ENCODE measurements at regions not wholly inside any gene's neighbourhood (a gene's known extent, or its start where the extent isn't known, plus 50 kb on each side); places are given as distances from the start of the nearest gene placed in this dataset.

DNA sequence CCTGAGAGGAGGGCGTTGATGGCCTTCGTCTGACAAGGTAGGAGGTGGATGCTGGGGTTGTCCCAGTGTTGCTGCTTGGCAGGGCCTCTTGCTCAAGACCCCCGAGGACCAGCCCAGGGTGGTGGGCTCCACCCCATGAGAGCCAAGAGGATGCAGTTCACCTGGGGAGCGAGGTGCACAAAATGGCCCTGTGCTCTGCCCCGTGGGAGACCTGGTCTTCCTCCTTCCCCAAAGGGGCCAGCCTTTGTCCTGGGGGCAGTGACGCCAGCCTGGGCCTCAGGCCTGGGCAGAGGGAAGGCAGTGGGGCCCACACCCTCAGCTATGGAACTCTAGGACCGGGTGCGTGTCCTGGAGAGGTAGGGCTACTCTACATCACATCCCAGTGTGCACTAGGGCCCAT is 1233.3 kb downstream of the TBC1D22A start:
- H3K27me3 ChIP-seq (ENCODE audit: control insufficient read depth in 1 of 2, insufficient read depth in 2 of 2, low read length in 2 of 2) = peaks cover 2 to 24% of the 10 kb centered on the region in 2 experiments; a peak in 3 of 5 replicates
- 24% methylated on average over 3 of the region's 8 CpGs for WGBS (ENCODE audit: low lambda C conversion rate)
- H3K79me2 ChIP-seq (ENCODE audit: insufficient read depth, low read length) = no peaks in the 10 kb centered on the region
- H3K36me3 ChIP-seq (replicated peaks in 1 of 2; ENCODE audit: control insufficient read depth in 1 of 2, insufficient read depth in 2 of 2, low read length in 2 of 2) = no peaks in the 10 kb centered on the region
- H3K9me3 ChIP-seq (ENCODE audit: low read length) = no peaks in the 10 kb centered on the region
- POLR2A ChIA-PET = no interaction called here
- H3K4me1 ChIP-seq (ENCODE audit: insufficient read depth, low read length) = no peaks in the 10 kb centered on the region
- in situ Hi-C loops (cut with HindIII; ENCODE audit: extremely low pct_ligation_motif_present, low pct_unique_long_range_greater_than_20kb) (no loop called here), intact Hi-C loops (cut with micrococcal nuclease; ENCODE audit: unreplicated experiment) (no loop called here)
- H3K9ac ChIP-seq (ENCODE audit: insufficient read depth, low read depth, low read length) = no peak overlapping the region
- no peak for ATAC-seq
- no peaks in the 10 kb centered on the region for H4K20me1 ChIP-seq (ENCODE audit: insufficient read depth, low read length)
- no peak overlapping the region for H2AFZ ChIP-seq (ENCODE audit: low read length)
- BruUV-seq (replicated peaks) = no TSS peak
- no peak overlapping the region for H3K4me2 ChIP-seq (ENCODE audit: low read depth, low read length)
- no peak overlapping the region for H3K27ac ChIP-seq (ENCODE audit: extremely low read length, insufficient read depth, low read length)
- DNase-seq (ENCODE audit: low spot score) = no peak
- H3K4me3 ChIP-seq (replicated peaks in 1 of 3; ENCODE audit: insufficient read depth in 1 of 3, low read depth in 2 of 3, low read length in 3 of 3) = no peak overlapping the region
- FAIRE-seq = no peak
- CTCF ChIA-PET (ENCODE audit: low intra/inter-chr PET ratio, low total read pairs) = no interaction called here
- TF ChIP-seq SRF (IDR thresholded peaks at IDR 0.05; ENCODE audit: low read depth, low read length) (no peak), PATZ1 (CRISPR knock-in tag; IDR thresholded peaks at IDR 0.05) (no peak), SP2 (CRISPR knock-in tag; IDR thresholded peaks at IDR 0.05) (no peak), GATA4 (IDR thresholded peaks at IDR 0.05; ENCODE audit: borderline replicate concordance, low read depth) (no peak), GATAD1 (CRISPR knock-in tag; IDR thresholded peaks at IDR 0.05) (no peak), ZNF350 (CRISPR knock-in tag; IDR thresholded peaks at IDR 0.05; ENCODE audit: borderline replicate concordance, low read depth) (no peak), GABPA (IDR thresholded peaks at IDR 0.05; ENCODE audit: low read depth, low read length) (no peak), GABPA (CRISPR knock-in tag; IDR thresholded peaks at IDR 0.05; ENCODE audit: low read depth) (no peak), KLF16 (CRISPR knock-in tag; IDR thresholded peaks at IDR 0.05) (no peak), XBP1 (CRISPR knock-in tag; IDR thresholded peaks at IDR 0.05) (no peak), NBN (conservative IDR thresholded peaks at IDR 0.05) (no peak), SMC3 (IDR thresholded peaks at IDR 0.05; ENCODE audit: low read length) (no peak), HMGA1 (CRISPR knock-in tag; conservative IDR thresholded peaks at IDR 0.05) (no peak), STAT6 (CRISPR knock-in tag; IDR thresholded peaks at IDR 0.05; ENCODE audit: borderline replicate concordance) (no peak)
- TF ChIP-seq, protein P1, sequence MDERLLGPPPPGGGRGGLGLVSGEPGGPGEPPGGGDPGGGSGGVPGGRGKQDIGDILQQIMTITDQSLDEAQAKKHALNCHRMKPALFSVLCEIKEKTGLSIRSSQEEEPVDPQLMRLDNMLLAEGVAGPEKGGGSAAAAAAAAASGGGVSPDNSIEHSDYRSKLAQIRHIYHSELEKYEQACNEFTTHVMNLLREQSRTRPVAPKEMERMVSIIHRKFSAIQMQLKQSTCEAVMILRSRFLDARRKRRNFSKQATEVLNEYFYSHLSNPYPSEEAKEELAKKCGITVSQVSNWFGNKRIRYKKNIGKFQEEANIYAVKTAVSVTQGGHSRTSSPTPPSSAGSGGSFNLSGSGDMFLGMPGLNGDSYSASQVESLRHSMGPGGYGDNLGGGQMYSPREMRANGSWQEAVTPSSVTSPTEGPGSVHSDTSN (CRISPR knock-in tag; IDR thresholded peaks at IDR 0.05) = no peak
- TF ChIP-seq, protein P2, sequence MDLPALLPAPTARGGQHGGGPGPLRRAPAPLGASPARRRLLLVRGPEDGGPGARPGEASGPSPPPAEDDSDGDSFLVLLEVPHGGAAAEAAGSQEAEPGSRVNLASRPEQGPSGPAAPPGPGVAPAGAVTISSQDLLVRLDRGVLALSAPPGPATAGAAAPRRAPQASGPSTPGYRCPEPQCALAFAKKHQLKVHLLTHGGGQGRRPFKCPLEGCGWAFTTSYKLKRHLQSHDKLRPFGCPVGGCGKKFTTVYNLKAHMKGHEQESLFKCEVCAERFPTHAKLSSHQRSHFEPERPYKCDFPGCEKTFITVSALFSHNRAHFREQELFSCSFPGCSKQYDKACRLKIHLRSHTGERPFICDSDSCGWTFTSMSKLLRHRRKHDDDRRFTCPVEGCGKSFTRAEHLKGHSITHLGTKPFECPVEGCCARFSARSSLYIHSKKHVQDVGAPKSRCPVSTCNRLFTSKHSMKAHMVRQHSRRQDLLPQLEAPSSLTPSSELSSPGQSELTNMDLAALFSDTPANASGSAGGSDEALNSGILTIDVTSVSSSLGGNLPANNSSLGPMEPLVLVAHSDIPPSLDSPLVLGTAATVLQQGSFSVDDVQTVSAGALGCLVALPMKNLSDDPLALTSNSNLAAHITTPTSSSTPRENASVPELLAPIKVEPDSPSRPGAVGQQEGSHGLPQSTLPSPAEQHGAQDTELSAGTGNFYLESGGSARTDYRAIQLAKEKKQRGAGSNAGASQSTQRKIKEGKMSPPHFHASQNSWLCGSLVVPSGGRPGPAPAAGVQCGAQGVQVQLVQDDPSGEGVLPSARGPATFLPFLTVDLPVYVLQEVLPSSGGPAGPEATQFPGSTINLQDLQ (CRISPR knock-in tag; IDR thresholded peaks at IDR 0.05) = no peak

Measured in HepG2 (cell line).